K562 (cell line): ENCODE measurements at regions not wholly inside any gene's neighbourhood (a gene's known extent, or its start where the extent isn't known, plus 50 kb on each side); places are given as distances from the start of the nearest gene placed in this dataset.

Experiments
- CHD7 ChIP-seq: fragments of 200-600 bp; sonication (generic); IDR thresholded peaks from one replicate; pipeline ENCODE4 v1.6.1; 2012; ENCODE audit warnings: mild to moderate bottlenecking, low read depth, low read length, inconsistent platforms
- HNRNPH1 ChIP-seq: fragments of 200-400 bp; formaldehyde crosslinking; optimal IDR thresholded peaks from 2 replicates; pipeline ENCODE3; 2017; ENCODE audit warnings: low read depth, mild to moderate bottlenecking, low read length, moderate library complexity
- SREBF1 ChIP-seq: fragments of 150-350 bp; IDR thresholded peaks from 2 replicates; pipeline ENCODE4 v1.6.1; 2014; ENCODE audit warnings: antibody characterized with exemption, low read depth, low read length, borderline replicate concordance

- TF ChIP-seq CHD7 (no peak), HNRNPH1 (no peak), SREBF1 (no peak)
These were observed 484.0 kb upstream of the IZUMO3 start (continued) for GRCh38 chr9:25029743-25030142.
